CD14-positive monocyte (primary cell): ENCODE measurements at regions not wholly inside any gene's neighbourhood (a gene's known extent, or its start where the extent isn't known, plus 50 kb on each side); places are given as distances from the start of the nearest gene placed in this dataset.

Experiments
- DNase-seq, 3 donors: peaks; one replicate each; pipeline ENCODE4 v3.0.0-alpha.2; 2011 to 2022
- H2AFZ ChIP-seq: 2 replicates; pipeline ENCODE4 v1.6.0; 2012; ENCODE audit warnings: mild to moderate bottlenecking, low read depth, low read length, inconsistent platforms; ENCODE audit not compliant: insufficient read depth, poor library complexity, severe bottlenecking
- H3K27ac ChIP-seq, 2 donors: 1 replicate in 1 of 2; 2 replicates in 1 of 2; pipeline ENCODE4 v1.5.1; 2012 to 2013; ENCODE audit warnings: low read length in 2 of 2, control low read depth in 1 of 2, inconsistent platforms in 1 of 2, low read depth in 1 of 2, mild to moderate bottlenecking in 1 of 2
- H3K27me3 ChIP-seq, 2 donors: one replicate each; pipeline versions ENCODE4 v1.6.0 to v1.6.1; 2011 to 2013; ENCODE audit warnings: low read length in 2 of 2; ENCODE audit not compliant: control insufficient read depth in 2 of 2, insufficient read depth in 2 of 2
- H3K36me3 ChIP-seq, 2 donors: replicated peaks in 1 of 2; 1 replicate in 1 of 2; 2 replicates in 1 of 2; pipeline versions ENCODE4 v1.5.1 to v1.6.1; 2012 to 2013; ENCODE audit warnings: low read length in 2 of 2, control low read depth in 1 of 2, inconsistent platforms in 1 of 2, mild to moderate bottlenecking in 1 of 2; ENCODE audit not compliant: insufficient read depth in 2 of 2, control insufficient read depth in 1 of 2
- H3K4me1 ChIP-seq, 2 donors: 1 replicate in 1 of 2; 2 replicates in 1 of 2; pipeline versions ENCODE4 v1.5.1 to v1.6.1; 2012 to 2013; ENCODE audit warnings: low read length in 2 of 2, control low read depth in 1 of 2, inconsistent platforms in 1 of 2, mild to moderate bottlenecking in 1 of 2, moderate library complexity in 1 of 2; ENCODE audit not compliant: insufficient read depth in 2 of 2, control insufficient read depth in 1 of 2
- H3K4me2 ChIP-seq: replicated peaks from 2 replicates; pipeline ENCODE3; 2012; ENCODE audit warnings: low read length, moderate library complexity, mild to moderate bottlenecking; ENCODE audit not compliant: poor library complexity, severe bottlenecking; ENCODE audit errors: extremely low read depth
- H3K4me3 ChIP-seq, 3 experiments: fragments of 200-600 bp in 1 of 3; sonication (generic) in 1 of 3; replicated peaks in 1 of 3; 1 replicate in 2 of 3; 2 replicates in 1 of 3; pipeline ENCODE4 v1.5.1; 2011 to 2013; ENCODE audit warnings: low read length in 3 of 3, mild to moderate bottlenecking in 3 of 3, control low read depth in 2 of 3, low read depth in 2 of 3, inconsistent platforms in 1 of 3, moderate library complexity in 1 of 3
- H3K79me2 ChIP-seq: 2 replicates; pipeline ENCODE4 v1.6.0; 2012; ENCODE audit warnings: mild to moderate bottlenecking, control low read depth, inconsistent platforms, low read length, moderate library complexity; ENCODE audit not compliant: insufficient read depth
- H3K9ac ChIP-seq: 2 replicates; pipeline ENCODE4 v1.6.0; 2017; ENCODE audit warnings: low read length, mild to moderate bottlenecking; ENCODE audit not compliant: insufficient read depth, poor library complexity, severe bottlenecking
- H3K9me3 ChIP-seq, 2 donors: replicated peaks in 1 of 2; 1 replicate in 1 of 2; 2 replicates in 1 of 2; pipeline versions ENCODE4 v1.5.1 to v1.6.1; 2012 to 2013; ENCODE audit warnings: low read length in 2 of 2, control low read depth in 1 of 2; ENCODE audit not compliant: control insufficient read depth in 1 of 2, insufficient read depth in 1 of 2
- H4K20me1 ChIP-seq: 2 replicates; pipeline ENCODE4 v1.6.0; 2012; ENCODE audit warnings: mild to moderate bottlenecking, low read length, control low read depth, moderate library complexity; ENCODE audit not compliant: insufficient read depth
- H3K27ac Mint-ChIP-seq, 7 donors: one replicate each; pipeline ENCODE4 v1.8.0; 2020; ENCODE audit warnings: mild to moderate bottlenecking in 7 of 7, mixed read lengths in 7 of 7, moderate library complexity in 6 of 7, inconsistent platforms in 2 of 7
- H3K27me3 Mint-ChIP-seq, 3 donors: one replicate each; pipeline ENCODE4 v1.8.0; 2021 to 2022; ENCODE audit warnings: low read depth in 3 of 3, mild to moderate bottlenecking in 3 of 3, mixed read lengths in 3 of 3, moderate library complexity in 3 of 3, inconsistent platforms in 1 of 3
- H3K36me3 Mint-ChIP-seq, 2 donors: one replicate each; pipeline ENCODE4 v1.8.0; 2020; ENCODE audit warnings: mixed read lengths in 2 of 2, inconsistent platforms in 1 of 2, mild to moderate bottlenecking in 1 of 2
- H3K4me1 Mint-ChIP-seq: one replicate; pipeline ENCODE4 v1.8.0; 2020; ENCODE audit warnings: mild to moderate bottlenecking, mixed read lengths
- H3K4me3 Mint-ChIP-seq, 2 donors: one replicate each; pipeline ENCODE4 v1.8.0; 2020; ENCODE audit warnings: mild to moderate bottlenecking in 2 of 2, mixed read lengths in 2 of 2, moderate library complexity in 1 of 2
- H3K9me3 Mint-ChIP-seq, 7 donors: one replicate each; pipeline ENCODE4 v1.8.0; 2020 to 2022; ENCODE audit warnings: mixed read lengths in 7 of 7, mild to moderate bottlenecking in 6 of 7, moderate library complexity in 6 of 7, inconsistent platforms in 2 of 7
- CTCF ChIP-seq: fragments of 200-600 bp; IDR thresholded peaks from one replicate; pipeline ENCODE4 v1.8.0; 2022; ENCODE audit warnings: antibody characterized with exemption, mild to moderate bottlenecking
- WGBS: methylation state at CpG from one replicate; pipeline ENCODE4 v1.1.5; 2013; ENCODE audit warnings: missing lambda C conversion rate; ENCODE audit not compliant: insufficient coverage; 5-methylcytosine and 5-hydroxymethylcytosine counted together
- intact Hi-C, 2 donors: fragments of 100-400 bp; cut with micrococcal nuclease; formaldehyde crosslinking; loops; one replicate each; pipeline versions ENCODE4 v1.15.0 to v1.15.1; 2023

GRCh38 chr12:14275111-14275510 is 90.4 kb upstream of the ATF7IP start:
- peaks cover 16 to 49% (median 39%) of the 10 kb centered on the region in 7 donors for H3K9me3 Mint-ChIP-seq

GRCh38 chr12:14275886-14276285 is 89.6 kb upstream of the ATF7IP start:
- Histone ChIP-seq H3K36me3 (no peaks in the 10 kb centered on the region), H3K27ac (peak overlapping the region in 1 of 2 donors; percentile 95), H2AFZ (no peak overlapping the region), H3K79me2 (no peaks in the 10 kb centered on the region), H3K4me1 (peaks cover 37 to 42% of the 10 kb centered on the region in 2 donors), H3K27me3 (no peaks in the 10 kb centered on the region), H3K4me3 (peak overlapping the region in 1 of 3 experiments; percentile 3), H3K9ac (no peak overlapping the region), H3K9me3 (peaks cover 11 to 26% of the 10 kb centered on the region in 2 donors), H3K4me2 (no peak overlapping the region), H4K20me1 (no peaks in the 10 kb centered on the region)
- WGBS, result no CpG with 5 or more reads among the region's 1 CpG
- Mint-ChIP-seq H3K27ac (peak overlapping the region; percentile 63 to 91 (median 82)), H3K27me3 (peaks cover 0 to 3% (median 1%) of the 10 kb centered on the region in 3 donors), H3K4me1 (peaks cover 35% of the 10 kb centered on the region), H3K9me3 (peaks cover 8 to 47% (median 37%) of the 10 kb centered on the region in 7 donors), H3K4me3 (peak overlapping the region in 1 of 2 donors; percentile 20), H3K36me3 (peaks cover 6 to 7% of the 10 kb centered on the region in 2 donors)
- TF ChIP-seq CTCF, result no peak
- intact Hi-C loops, result loop anchor here in 1 of 2 donors (1.0 kb wide), 1 partner anchor 18 kb away; no protein-coding TSS in a partner anchor
- peak; percentile 60 to 75 (median 75) for DNase-seq

More at GRCh38 chr12:14275111-14275510, 90.4 kb upstream of the ATF7IP start:
- Histone ChIP-seq H3K9ac (no peak overlapping the region), H3K4me3 (peak overlapping the region in 1 of 3 experiments; percentile 3), H3K27ac (peak overlapping the region in 1 of 2 donors; percentile 95), H3K36me3 (no peaks in the 10 kb centered on the region), H3K4me1 (peaks cover 37 to 42% of the 10 kb centered on the region in 2 donors), H3K27me3 (no peaks in the 10 kb centered on the region), H3K4me2 (no peak overlapping the region), H4K20me1 (no peaks in the 10 kb centered on the region), H3K79me2 (no peaks in the 10 kb centered on the region), H3K9me3 (peaks cover 15 to 27% of the 10 kb centered on the region in 2 donors), H2AFZ (no peak overlapping the region)
- H3K27me3 Mint-ChIP-seq, result peaks cover 0 to 6% (median 1%) of the 10 kb centered on the region in 3 donors
- H3K4me3 Mint-ChIP-seq, result no peak overlapping the region
- intact Hi-C loops, result loop anchor here in 1 of 2 donors (1.0 kb wide), 1 partner anchor 17 kb away; no protein-coding TSS in a partner anchor
- TF ChIP-seq CTCF, result no peak
- WGBS, result no CpG with 5 or more reads among the region's 1 CpG
- peak overlapping the region; percentile 76 to 91 (median 82) for H3K27ac Mint-ChIP-seq
- no peak for DNase-seq
- peaks cover 35% of the 10 kb centered on the region for H3K4me1 Mint-ChIP-seq
- H3K36me3 Mint-ChIP-seq, result peaks cover 6 to 7% of the 10 kb centered on the region in 2 donors
